Astrocyte (in vitro differentiated cells and primary cell): ENCODE measurements at regions not wholly inside any gene's neighbourhood (a gene's known extent, or its start where the extent isn't known, plus 50 kb on each side); places are given as distances from the start of the nearest gene placed in this dataset.

Experiments
- DNase-seq: peaks from one replicate; pipeline ENCODE4 v3.0.0-alpha.2; 2010; ENCODE audit warnings: low read depth
- FAIRE-seq: peaks from 2 replicates; lab custom pipeline; 2011; peaks lifted over from hg19 to GRCh38; lab: Jason Lieb, UNC
- H2AFZ ChIP-seq: 2 replicates; pipeline ENCODE4 v1.6.0; 2012; ENCODE audit warnings: low read depth, low read length, inconsistent platforms
- H3K27ac ChIP-seq: 2 replicates; pipeline ENCODE4 v1.5.1; 2011; ENCODE audit warnings: low read depth, low read length, inconsistent platforms
- H3K27me3 ChIP-seq: 2 replicates; pipeline ENCODE4 v1.6.0; 2011; ENCODE audit warnings: low read length, inconsistent platforms; ENCODE audit not compliant: insufficient read depth
- H3K36me3 ChIP-seq: 2 replicates; pipeline ENCODE4 v1.5.1; 2011; ENCODE audit warnings: low read length, inconsistent platforms; ENCODE audit not compliant: insufficient read depth
- H3K4me1 ChIP-seq: 2 replicates; pipeline ENCODE4 v1.5.1; 2011; ENCODE audit warnings: low read length, inconsistent platforms; ENCODE audit not compliant: insufficient read depth
- H3K4me2 ChIP-seq: 2 replicates; pipeline ENCODE4 v1.6.0; 2012; ENCODE audit warnings: low read length, inconsistent platforms
- H3K4me3 ChIP-seq: 2 replicates; pipeline ENCODE4 v1.5.1; 2011; ENCODE audit warnings: low read depth, mild to moderate bottlenecking, low read length, inconsistent platforms; ENCODE audit not compliant: insufficient read depth
- H3K79me2 ChIP-seq: 2 replicates; pipeline ENCODE4 v1.6.0; 2012; ENCODE audit warnings: mild to moderate bottlenecking, low read length, inconsistent platforms; ENCODE audit not compliant: insufficient read depth
- H3K9ac ChIP-seq: 2 replicates; pipeline ENCODE4 v1.6.0; 2012; ENCODE audit warnings: mild to moderate bottlenecking, low read length, inconsistent platforms
- H3K9me3 ChIP-seq: 2 replicates; pipeline ENCODE4 v1.5.1; 2012; ENCODE audit warnings: low read depth, mild to moderate bottlenecking, low read length, inconsistent platforms; ENCODE audit not compliant: insufficient read depth
- H4K20me1 ChIP-seq: 2 replicates; pipeline ENCODE4 v1.6.0; 2012; ENCODE audit warnings: low read length, inconsistent platforms; ENCODE audit not compliant: insufficient read depth
- H3K27ac Mint-ChIP-seq: one replicate; pipeline ENCODE4 v1.8.0; 2021; ENCODE audit warnings: mild to moderate bottlenecking, mixed read lengths; ENCODE audit not compliant: unreplicated experiment
- H3K27me3 Mint-ChIP-seq: one replicate; pipeline ENCODE4 v1.8.0; 2021; ENCODE audit warnings: low read depth, mixed read lengths; ENCODE audit not compliant: unreplicated experiment
- H3K36me3 Mint-ChIP-seq: one replicate; pipeline ENCODE4 v1.8.0; 2021; ENCODE audit warnings: low read depth, mixed read lengths; ENCODE audit not compliant: unreplicated experiment
- H3K4me1 Mint-ChIP-seq: one replicate; pipeline ENCODE4 v1.8.0; 2021; ENCODE audit warnings: low read depth, mixed read lengths; ENCODE audit not compliant: unreplicated experiment
- H3K4me3 Mint-ChIP-seq: one replicate; pipeline ENCODE4 v1.8.0; 2021; ENCODE audit warnings: mild to moderate bottlenecking, moderate library complexity, mixed read lengths; ENCODE audit not compliant: unreplicated experiment
- H3K9me3 Mint-ChIP-seq: one replicate; pipeline ENCODE4 v1.8.0; 2021; ENCODE audit warnings: mild to moderate bottlenecking, mixed read lengths; ENCODE audit not compliant: unreplicated experiment
- EZH2 ChIP-seq: IDR thresholded peaks from 2 replicates; pipeline ENCODE4 v1.6.1; 2012; ENCODE audit warnings: mild to moderate bottlenecking, low read length, inconsistent platforms; ENCODE audit not compliant: insufficient read depth
- TF ChIP-seq, protein P1 (sequence below): IDR thresholded peaks from 2 replicates; pipeline ENCODE4 v1.5.1; 2011; ENCODE audit warnings: low read depth, mild to moderate bottlenecking, inconsistent platforms, low read length, moderate library complexity; ENCODE audit not compliant: insufficient read depth

DNA sequence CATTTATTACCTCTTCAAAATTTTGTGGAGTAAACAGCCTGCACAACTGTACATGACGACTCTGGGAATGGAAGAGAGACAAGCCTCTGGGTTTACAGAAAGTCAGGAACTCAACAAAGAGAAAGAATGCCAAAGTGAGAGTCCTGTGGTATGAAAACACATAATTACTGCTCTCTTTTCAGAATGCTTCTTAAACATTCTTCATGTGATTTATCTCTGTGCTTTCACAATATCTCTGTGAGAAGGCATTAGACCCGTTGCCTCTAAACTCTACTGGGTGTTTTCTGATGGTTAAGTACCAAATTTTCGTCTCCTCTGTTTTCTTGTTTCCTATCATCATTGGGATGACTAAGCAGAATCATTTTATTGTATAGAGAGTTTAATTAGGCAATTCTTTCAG, 966.6 kb upstream of the SLIT2 start:
- H3K4me2 ChIP-seq = no peak overlapping the region
- no peak overlapping the region for H3K4me3 Mint-ChIP-seq
- peaks cover 15% of the 10 kb centered on the region for H3K9me3 Mint-ChIP-seq
- H3K27ac Mint-ChIP-seq = no peak overlapping the region
- no peaks in the 10 kb centered on the region for H3K79me2 ChIP-seq
- H3K36me3 Mint-ChIP-seq = no peaks in the 10 kb centered on the region
- FAIRE-seq (no peak), DNase-seq (no peak)
- no peaks in the 10 kb centered on the region for H3K4me1 ChIP-seq
- no peaks in the 10 kb centered on the region for H3K36me3 ChIP-seq
- no peaks in the 10 kb centered on the region for H3K9me3 ChIP-seq
- no peak overlapping the region for H3K27ac ChIP-seq
- H3K9ac ChIP-seq = no peak overlapping the region
- no peaks in the 10 kb centered on the region for H3K27me3 ChIP-seq
- TF ChIP-seq EZH2 = no peak
- TF ChIP-seq, protein P1, sequence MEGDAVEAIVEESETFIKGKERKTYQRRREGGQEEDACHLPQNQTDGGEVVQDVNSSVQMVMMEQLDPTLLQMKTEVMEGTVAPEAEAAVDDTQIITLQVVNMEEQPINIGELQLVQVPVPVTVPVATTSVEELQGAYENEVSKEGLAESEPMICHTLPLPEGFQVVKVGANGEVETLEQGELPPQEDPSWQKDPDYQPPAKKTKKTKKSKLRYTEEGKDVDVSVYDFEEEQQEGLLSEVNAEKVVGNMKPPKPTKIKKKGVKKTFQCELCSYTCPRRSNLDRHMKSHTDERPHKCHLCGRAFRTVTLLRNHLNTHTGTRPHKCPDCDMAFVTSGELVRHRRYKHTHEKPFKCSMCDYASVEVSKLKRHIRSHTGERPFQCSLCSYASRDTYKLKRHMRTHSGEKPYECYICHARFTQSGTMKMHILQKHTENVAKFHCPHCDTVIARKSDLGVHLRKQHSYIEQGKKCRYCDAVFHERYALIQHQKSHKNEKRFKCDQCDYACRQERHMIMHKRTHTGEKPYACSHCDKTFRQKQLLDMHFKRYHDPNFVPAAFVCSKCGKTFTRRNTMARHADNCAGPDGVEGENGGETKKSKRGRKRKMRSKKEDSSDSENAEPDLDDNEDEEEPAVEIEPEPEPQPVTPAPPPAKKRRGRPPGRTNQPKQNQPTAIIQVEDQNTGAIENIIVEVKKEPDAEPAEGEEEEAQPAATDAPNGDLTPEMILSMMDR = no peak
- no peaks in the 10 kb centered on the region for H4K20me1 ChIP-seq
- no peak overlapping the region for H2AFZ ChIP-seq
- no peak overlapping the region for H3K4me3 ChIP-seq
- no peaks in the 10 kb centered on the region for H3K4me1 Mint-ChIP-seq
- no peaks in the 10 kb centered on the region for H3K27me3 Mint-ChIP-seq

DNA sequence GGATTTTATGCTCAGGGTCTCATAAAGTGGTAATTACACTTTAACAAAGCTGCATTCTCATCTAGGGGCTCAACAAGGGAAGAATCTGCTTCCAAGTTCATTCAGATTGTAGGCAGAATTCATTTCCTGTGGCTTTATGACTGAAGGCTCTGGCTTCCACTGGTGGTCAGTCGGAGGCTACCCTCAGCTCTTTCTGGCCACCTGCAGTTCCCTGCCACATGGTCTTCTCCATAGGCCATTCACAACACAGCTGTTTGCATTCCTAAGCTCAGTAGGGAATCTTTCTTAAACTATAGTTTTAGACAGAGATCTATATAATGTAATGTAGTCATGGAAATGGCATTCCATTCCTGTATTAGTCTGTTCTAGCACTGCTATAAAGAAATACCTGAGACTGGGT, 973.0 kb upstream of the SLIT2 start:
- Histone ChIP-seq H4K20me1 (no peaks in the 10 kb centered on the region), H3K27ac (no peak overlapping the region), H3K9me3 (no peaks in the 10 kb centered on the region), H2AFZ (no peak overlapping the region), H3K36me3 (no peaks in the 10 kb centered on the region), H3K4me2 (no peak overlapping the region), H3K27me3 (no peaks in the 10 kb centered on the region), H3K4me1 (no peaks in the 10 kb centered on the region), H3K9ac (no peak overlapping the region), H3K79me2 (no peaks in the 10 kb centered on the region), H3K4me3 (no peak overlapping the region)
- no peak overlapping the region for H3K4me3 Mint-ChIP-seq
- peak overlapping the region; percentile 58 for H3K27ac Mint-ChIP-seq
- no peak for TF ChIP-seq EZH2
- TF ChIP-seq, protein P1 = no peak
- H3K36me3 Mint-ChIP-seq = no peaks in the 10 kb centered on the region
- peaks cover 14% of the 10 kb centered on the region for H3K9me3 Mint-ChIP-seq
- no peaks in the 10 kb centered on the region for H3K27me3 Mint-ChIP-seq
- DNase-seq = no peak
- H3K4me1 Mint-ChIP-seq = no peaks in the 10 kb centered on the region
- FAIRE-seq = no peak

DNA sequence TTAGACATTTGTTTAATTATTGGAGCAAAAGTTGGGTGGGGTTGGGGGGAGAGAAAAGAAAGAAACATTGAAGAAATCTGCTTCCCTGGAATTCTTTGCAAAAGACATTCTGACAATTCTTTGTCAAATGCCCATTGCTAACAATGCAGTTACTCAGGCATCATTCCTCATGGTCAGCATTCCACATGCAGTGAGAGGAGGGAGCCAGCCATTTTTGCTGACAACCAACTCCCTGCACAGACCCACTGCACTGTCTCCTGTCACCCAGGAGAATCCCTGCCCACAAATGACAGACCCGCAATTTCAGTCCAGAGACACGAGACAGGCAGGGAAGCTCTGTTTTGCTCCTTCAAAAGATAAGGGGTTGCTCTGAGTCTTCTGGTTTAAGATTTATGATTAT, 985.1 kb upstream of the SLIT2 start:
- no peak overlapping the region for H3K4me3 ChIP-seq
- no peaks in the 10 kb centered on the region for H3K9me3 ChIP-seq
- H4K20me1 ChIP-seq = no peaks in the 10 kb centered on the region
- no peaks in the 10 kb centered on the region for H3K79me2 ChIP-seq
- H3K4me2 ChIP-seq = no peak overlapping the region
- H3K4me1 ChIP-seq = no peaks in the 10 kb centered on the region
- H3K27me3 Mint-ChIP-seq = no peaks in the 10 kb centered on the region
- peaks cover 8% of the 10 kb centered on the region for H3K4me1 Mint-ChIP-seq
- no peak overlapping the region for H3K9ac ChIP-seq
- H3K27ac ChIP-seq = no peak overlapping the region
- no peak overlapping the region for H3K27ac Mint-ChIP-seq
- DNase-seq (no peak), FAIRE-seq (no peak)
- TF ChIP-seq, protein P1 = no peak
- TF ChIP-seq EZH2 = no peak
- H3K27me3 ChIP-seq = no peaks in the 10 kb centered on the region
- H2AFZ ChIP-seq = no peak overlapping the region
- no peaks in the 10 kb centered on the region for H3K36me3 Mint-ChIP-seq
- no peak overlapping the region for H3K4me3 Mint-ChIP-seq
- H3K9me3 Mint-ChIP-seq = no peaks in the 10 kb centered on the region
- H3K36me3 ChIP-seq = no peaks in the 10 kb centered on the region
